GM12878 (cell line): ENCODE measurements at regions not wholly inside any gene's neighbourhood (a gene's known extent, or its start where the extent isn't known, plus 50 kb on each side); places are given as distances from the start of the nearest gene placed in this dataset.

Experiments
- CHD2 ChIP-seq: IDR thresholded peaks from 2 replicates; pipeline ENCODE4 v1.6.1; 2011; ENCODE audit warnings: low read depth, low read length, improper control_type of control experiment, borderline replicate concordance
- EED ChIP-seq: sonication (generic); IDR thresholded peaks from 2 replicates; pipeline ENCODE4 v1.6.1; 2016; ENCODE audit warnings: antibody characterized with exemption, low read depth
- EZH2 ChIP-seq: IDR thresholded peaks from 2 replicates; pipeline ENCODE4 v1.6.1; 2012; ENCODE audit warnings: low read depth, mild to moderate bottlenecking, control low read depth, inconsistent platforms, low read length, borderline replicate concordance; ENCODE audit not compliant: control insufficient read depth
- FOXM1 ChIP-seq: IDR thresholded peaks from 2 replicates; pipeline ENCODE4 v1.6.1; 2012; ENCODE audit warnings: low read depth, mild to moderate bottlenecking, inconsistent platforms, low read length, moderate library complexity
- NFYA ChIP-seq: IDR thresholded peaks from 2 replicates; pipeline ENCODE4 v1.6.1; 2011; ENCODE audit warnings: low read depth, mild to moderate bottlenecking, low read length, improper control_type of control experiment, borderline replicate concordance
- PAX8 ChIP-seq: fragments of 450-650 bp; IDR thresholded peaks from 2 replicates; pipeline ENCODE4 v1.6.1; 2017; ENCODE audit warnings: mild to moderate bottlenecking, moderate library complexity
- SPI1 ChIP-seq: IDR thresholded peaks from 2 replicates; pipeline ENCODE4 v1.6.1; 2011; ENCODE audit warnings: low read depth, mild to moderate bottlenecking, low read length, moderate library complexity, borderline replicate concordance; ENCODE audit not compliant: insufficient read depth
- ZBTB11 ChIP-seq: fragments of 450-650 bp; formaldehyde crosslinking; IDR thresholded peaks from 2 replicates; pipeline ENCODE4 v1.5.0; 2022; ENCODE audit warnings: mild to moderate bottlenecking, missing genetic modification characterization
- TF ChIP-seq, protein P1 (sequence below): fragments of 450-650 bp; IDR thresholded peaks from 2 replicates; pipeline ENCODE4 v1.6.1; 2014; ENCODE audit warnings: mild to moderate bottlenecking
- TF ChIP-seq, protein P2 (sequence below): fragments of 450-650 bp; IDR thresholded peaks from 2 replicates; pipeline ENCODE4 v1.6.1; 2017; ENCODE audit warnings: mild to moderate bottlenecking, moderate library complexity

DNA sequence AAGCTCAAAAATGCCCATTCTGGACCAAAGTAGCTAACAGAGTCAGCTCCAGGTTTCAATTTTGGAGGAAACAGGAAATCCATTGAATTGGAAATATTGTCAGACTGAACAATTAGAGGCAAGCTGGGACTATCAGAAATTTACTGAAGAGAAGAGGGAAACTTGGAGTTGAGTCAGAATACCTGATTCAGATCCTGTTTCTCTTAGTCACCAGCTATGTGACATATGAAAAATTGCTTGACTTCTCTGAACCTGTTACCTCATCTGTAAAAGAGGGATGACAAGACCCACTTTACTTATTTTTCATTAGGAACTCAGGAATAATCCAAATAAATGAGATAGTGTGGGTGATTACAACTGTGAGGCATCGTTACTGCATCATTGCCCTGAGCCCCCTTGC, 148.9 kb upstream of the CADM1 start (continued):
- TF ChIP-seq NFYA, result no peak
- no peak for TF ChIP-seq EED
- TF ChIP-seq, protein P1, sequence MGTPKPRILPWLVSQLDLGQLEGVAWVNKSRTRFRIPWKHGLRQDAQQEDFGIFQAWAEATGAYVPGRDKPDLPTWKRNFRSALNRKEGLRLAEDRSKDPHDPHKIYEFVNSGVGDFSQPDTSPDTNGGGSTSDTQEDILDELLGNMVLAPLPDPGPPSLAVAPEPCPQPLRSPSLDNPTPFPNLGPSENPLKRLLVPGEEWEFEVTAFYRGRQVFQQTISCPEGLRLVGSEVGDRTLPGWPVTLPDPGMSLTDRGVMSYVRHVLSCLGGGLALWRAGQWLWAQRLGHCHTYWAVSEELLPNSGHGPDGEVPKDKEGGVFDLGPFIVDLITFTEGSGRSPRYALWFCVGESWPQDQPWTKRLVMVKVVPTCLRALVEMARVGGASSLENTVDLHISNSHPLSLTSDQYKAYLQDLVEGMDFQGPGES, result no peak
- no peak for TF ChIP-seq FOXM1
- TF ChIP-seq PAX8, result no peak
- no peak for TF ChIP-seq SPI1
- TF ChIP-seq EZH2, result no peak
- TF ChIP-seq ZBTB11 (CRISPR knock-in tag), result no peak
- no peak for TF ChIP-seq CHD2
- TF ChIP-seq, protein P2, sequence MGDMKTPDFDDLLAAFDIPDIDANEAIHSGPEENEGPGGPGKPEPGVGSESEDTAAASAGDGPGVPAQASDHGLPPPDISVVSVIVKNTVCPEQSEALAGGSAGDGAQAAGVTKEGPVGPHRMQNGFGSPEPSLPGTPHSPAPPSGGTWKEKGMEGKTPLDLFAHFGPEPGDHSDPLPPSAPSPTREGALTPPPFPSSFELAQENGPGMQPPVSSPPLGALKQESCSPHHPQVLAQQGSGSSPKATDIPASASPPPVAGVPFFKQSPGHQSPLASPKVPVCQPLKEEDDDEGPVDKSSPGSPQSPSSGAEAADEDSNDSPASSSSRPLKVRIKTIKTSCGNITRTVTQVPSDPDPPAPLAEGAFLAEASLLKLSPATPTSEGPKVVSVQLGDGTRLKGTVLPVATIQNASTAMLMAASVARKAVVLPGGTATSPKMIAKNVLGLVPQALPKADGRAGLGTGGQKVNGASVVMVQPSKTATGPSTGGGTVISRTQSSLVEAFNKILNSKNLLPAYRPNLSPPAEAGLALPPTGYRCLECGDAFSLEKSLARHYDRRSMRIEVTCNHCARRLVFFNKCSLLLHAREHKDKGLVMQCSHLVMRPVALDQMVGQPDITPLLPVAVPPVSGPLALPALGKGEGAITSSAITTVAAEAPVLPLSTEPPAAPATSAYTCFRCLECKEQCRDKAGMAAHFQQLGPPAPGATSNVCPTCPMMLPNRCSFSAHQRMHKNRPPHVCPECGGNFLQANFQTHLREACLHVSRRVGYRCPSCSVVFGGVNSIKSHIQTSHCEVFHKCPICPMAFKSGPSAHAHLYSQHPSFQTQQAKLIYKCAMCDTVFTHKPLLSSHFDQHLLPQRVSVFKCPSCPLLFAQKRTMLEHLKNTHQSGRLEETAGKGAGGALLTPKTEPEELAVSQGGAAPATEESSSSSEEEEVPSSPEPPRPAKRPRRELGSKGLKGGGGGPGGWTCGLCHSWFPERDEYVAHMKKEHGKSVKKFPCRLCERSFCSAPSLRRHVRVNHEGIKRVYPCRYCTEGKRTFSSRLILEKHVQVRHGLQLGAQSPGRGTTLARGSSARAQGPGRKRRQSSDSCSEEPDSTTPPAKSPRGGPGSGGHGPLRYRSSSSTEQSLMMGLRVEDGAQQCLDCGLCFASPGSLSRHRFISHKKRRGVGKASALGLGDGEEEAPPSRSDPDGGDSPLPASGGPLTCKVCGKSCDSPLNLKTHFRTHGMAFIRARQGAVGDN, result no peak
- TF ChIP-seq, all 136 proteins: peak for 0
